ENCODE measurements at regions not wholly inside any gene's neighbourhood (a gene's known extent, or its start where the extent isn't known, plus 50 kb on each side); places are given as distances from the start of the nearest gene placed in this dataset.

DNA sequence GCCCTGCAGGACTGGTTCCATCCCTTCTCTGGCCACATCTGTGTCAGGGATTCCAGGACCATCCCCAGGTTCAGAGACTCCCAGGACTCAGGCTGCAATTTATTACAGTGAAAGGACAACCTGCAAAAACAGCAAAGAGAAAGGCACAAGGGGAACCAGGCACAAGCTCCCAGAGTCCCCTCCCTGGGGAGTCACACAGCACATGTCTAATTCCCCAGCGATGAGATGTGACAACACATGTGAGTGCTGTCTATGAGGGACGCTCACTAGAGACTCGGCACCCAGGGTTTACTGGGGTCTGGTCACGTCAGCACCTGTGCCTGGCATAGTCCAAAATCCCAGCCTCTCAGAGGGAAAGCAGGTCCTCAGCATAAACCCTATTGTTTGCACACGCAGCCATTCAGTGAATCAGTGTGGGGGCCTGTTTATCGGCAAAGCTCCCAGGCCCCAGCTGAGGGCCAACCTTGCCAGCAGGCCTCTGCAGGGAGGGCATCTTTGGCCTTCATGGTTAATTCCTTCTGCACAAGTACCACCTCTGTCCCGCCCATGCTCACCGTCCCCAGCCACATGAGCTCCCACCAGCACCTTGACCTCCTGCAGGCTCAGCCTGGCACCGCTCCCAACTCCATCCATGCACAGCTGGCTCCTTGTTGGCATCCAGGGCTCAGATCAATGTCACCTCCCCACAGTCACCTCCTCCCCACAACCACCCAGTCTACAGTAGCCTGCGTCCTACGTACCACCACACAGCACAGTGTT lies 198.9 kb upstream of the SFSWAP start:
- TF ChIP-seq, protein P1, sequence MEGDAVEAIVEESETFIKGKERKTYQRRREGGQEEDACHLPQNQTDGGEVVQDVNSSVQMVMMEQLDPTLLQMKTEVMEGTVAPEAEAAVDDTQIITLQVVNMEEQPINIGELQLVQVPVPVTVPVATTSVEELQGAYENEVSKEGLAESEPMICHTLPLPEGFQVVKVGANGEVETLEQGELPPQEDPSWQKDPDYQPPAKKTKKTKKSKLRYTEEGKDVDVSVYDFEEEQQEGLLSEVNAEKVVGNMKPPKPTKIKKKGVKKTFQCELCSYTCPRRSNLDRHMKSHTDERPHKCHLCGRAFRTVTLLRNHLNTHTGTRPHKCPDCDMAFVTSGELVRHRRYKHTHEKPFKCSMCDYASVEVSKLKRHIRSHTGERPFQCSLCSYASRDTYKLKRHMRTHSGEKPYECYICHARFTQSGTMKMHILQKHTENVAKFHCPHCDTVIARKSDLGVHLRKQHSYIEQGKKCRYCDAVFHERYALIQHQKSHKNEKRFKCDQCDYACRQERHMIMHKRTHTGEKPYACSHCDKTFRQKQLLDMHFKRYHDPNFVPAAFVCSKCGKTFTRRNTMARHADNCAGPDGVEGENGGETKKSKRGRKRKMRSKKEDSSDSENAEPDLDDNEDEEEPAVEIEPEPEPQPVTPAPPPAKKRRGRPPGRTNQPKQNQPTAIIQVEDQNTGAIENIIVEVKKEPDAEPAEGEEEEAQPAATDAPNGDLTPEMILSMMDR (IDR thresholded peaks at IDR 0.05; ENCODE audit: poor library complexity) = no peak
- TF ChIP-seq EZH2 (IDR thresholded peaks at IDR 0.05; ENCODE audit: borderline replicate concordance) = no peak
